ENCODE measurements at regions not wholly inside any gene's neighbourhood (a gene's known extent, or its start where the extent isn't known, plus 50 kb on each side); places are given as distances from the start of the nearest gene placed in this dataset.

DNA sequence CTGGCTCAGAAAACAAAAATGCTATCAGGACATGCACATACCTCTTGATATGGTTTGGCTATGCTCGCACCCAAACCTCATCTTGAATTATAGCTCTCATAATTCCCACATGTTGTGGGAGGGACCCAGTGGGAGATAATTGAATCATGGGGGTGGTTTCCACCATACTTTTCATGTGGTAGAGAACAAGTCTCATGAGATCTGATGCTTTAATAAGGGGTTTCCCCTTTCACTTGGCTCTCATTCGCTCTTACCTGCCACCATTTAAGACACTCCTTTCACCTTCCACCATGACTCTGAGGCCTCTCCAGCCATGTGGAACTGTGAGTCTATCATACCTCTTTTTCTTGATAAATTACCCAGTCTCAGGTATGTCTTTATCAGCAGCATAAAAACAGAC lies 958.6 kb downstream of the TRAM1L1 start:
- intact Hi-C loops (cut with micrococcal nuclease) (no loop called here), in situ Hi-C loops (cut with MboI; ENCODE audit: low sequenced_read_pairs) (no loop called here), dilution Hi-C loops (cut with HindIII; ENCODE audit: low sequenced_read_pairs, unreplicated experiment) (no loop called here)
- Histone ChIP-seq H3K23ac (ENCODE audit: low read depth, low read length) (no peak overlapping the region), H4K91ac (ENCODE audit: insufficient read depth, low read depth, low read length) (no peak overlapping the region), H2BK5ac (ENCODE audit: low read depth, low read length, poor library complexity, severe bottlenecking) (no peak overlapping the region), H2BK15ac (ENCODE audit: low read depth, low read length) (no peak overlapping the region), H2AFZ (replicated peaks; ENCODE audit: low read length, poor library complexity) (no peak overlapping the region), H2BK20ac (ENCODE audit: low read depth, low read length) (no peak overlapping the region), H3K56ac (ENCODE audit: extremely low read depth, insufficient read depth, low read length) (no peak overlapping the region), H3K4me3 (ENCODE audit: insufficient read depth, low read depth, low read length) (no peak overlapping the region), H2AK9ac (replicated peaks; ENCODE audit: low read depth, low read length, poor library complexity) (no peak overlapping the region), H2AK5ac (ENCODE audit: low read depth, low read length) (no peak overlapping the region), H3K27ac (ENCODE audit: insufficient read depth, low read length) (no peak overlapping the region), H3K9me3 (ENCODE audit: control insufficient read depth, insufficient read depth, low read length) (peaks cover 3% of the 10 kb centered on the region), H2BK120ac (ENCODE audit: low read depth, low read length) (no peak overlapping the region), H3K4me1 (ENCODE audit: control insufficient read depth, insufficient read depth, low read length) (no peaks in the 10 kb centered on the region), H3K36me3 (ENCODE audit: control insufficient read depth, insufficient read depth, low read length) (no peaks in the 10 kb centered on the region), H4K8ac (ENCODE audit: low read depth in 2 of 2, low read length in 2 of 2) (no peak overlapping the region), H3K14ac (replicated peaks; ENCODE audit: low read depth, low read length) (no peak overlapping the region), H3K18ac (ENCODE audit: low read depth, low read length) (no peak overlapping the region), H4K20me1 (ENCODE audit: insufficient read depth, low read length) (no peaks in the 10 kb centered on the region), H3K4me2 (ENCODE audit: low read depth, low read length) (no peak overlapping the region), H3K79me1 (ENCODE audit: low read depth in 1 of 2, low read length in 2 of 2) (no peaks in the 10 kb centered on the region), H3K9ac (ENCODE audit: low read depth, low read length) (no peak overlapping the region), H3K4ac (ENCODE audit: low read depth, low read length) (no peak overlapping the region), H3K27me3 (ENCODE audit: control insufficient read depth, insufficient read depth, low read length) (no peaks in the 10 kb centered on the region), H4K5ac (ENCODE audit: low read depth, low read length) (no peak overlapping the region), H3K9me1 (ENCODE audit: insufficient read depth, low read length) (no peaks in the 10 kb centered on the region)
- BruUV-seq (replicated peaks) = no TSS peak
- DNase-seq = no peak
- POLR2A ChIA-PET (ENCODE audit: unreplicated experiment) = no interaction called here
- ATAC-seq (ENCODE audit: low read depth) = no peak
- 80% methylated on average over 1 of the region's 2 CpGs; no CpG with 5 or more reads in 1 of the 2 experiments for WGBS, 2 experiments (ENCODE audit: extremely low coverage in 2 of 2, insufficient read length in 1 of 2)
- CTCF ChIA-PET = no interaction called here
- TF ChIP-seq CEBPB (IDR thresholded peaks at IDR 0.05; ENCODE audit: low read depth, low read length) (no peak), RFX5 (IDR thresholded peaks at IDR 0.05; ENCODE audit: low read depth, low read length) (no peak), MAZ (IDR thresholded peaks at IDR 0.05; ENCODE audit: borderline replicate concordance, low read depth, low read length) (no peak), CHD1 (IDR thresholded peaks at IDR 0.05; ENCODE audit: low read depth, low read length) (no peak), POLR2A (IDR thresholded peaks at IDR 0.05; ENCODE audit: low read depth, low read length) (no peak), NFE2L2 (IDR thresholded peaks at IDR 0.05; ENCODE audit: low read depth, low read length) (no peak), SMC3 (IDR thresholded peaks at IDR 0.05; ENCODE audit: low read depth, low read length) (no peak), MXI1 (IDR thresholded peaks at IDR 0.05; ENCODE audit: borderline replicate concordance, low read depth, low read length) (no peak), RCOR1 (IDR thresholded peaks at IDR 0.05; ENCODE audit: insufficient replicate concordance, low read length) (no peak), RAD21 (IDR thresholded peaks at IDR 0.05; ENCODE audit: low read length) (no peak)

All from IMR-90 (cell line).